H9 (cell line): ENCODE measurements at regions not wholly inside any gene's neighbourhood (a gene's known extent, or its start where the extent isn't known, plus 50 kb on each side); places are given as distances from the start of the nearest gene placed in this dataset.
A peak's percentile ranks its signal among the peaks of the same experiment; 100 is the strongest.

Source experiments
- DNase-seq: peaks from one replicate; pipeline ENCODE4 v3.0.0-alpha.2; 2017
- H2AFZ ChIP-seq: one replicate; pipeline ENCODE4 v1.6.1; 2013; ENCODE audit warnings: mild to moderate bottlenecking, low read length, control low read depth, moderate library complexity
- H2AK5ac ChIP-seq: 2 replicates; pipeline ENCODE4 v1.6.1; 2013; ENCODE audit warnings: low read length, control low read depth, mixed read lengths; ENCODE audit not compliant: insufficient read length
- H2BK120ac ChIP-seq: one replicate; pipeline ENCODE4 v1.6.1; 2013; ENCODE audit warnings: low read depth, mild to moderate bottlenecking, low read length, control low read depth, inconsistent platforms; ENCODE audit not compliant: poor library complexity, severe bottlenecking
- H2BK12ac ChIP-seq: 2 replicates; pipeline ENCODE4 v1.6.1; 2013; ENCODE audit warnings: low read length, control low read depth, mixed read lengths, low read depth; ENCODE audit not compliant: insufficient read length
- H2BK15ac ChIP-seq: 2 replicates; pipeline ENCODE4 v1.6.1; 2013; ENCODE audit warnings: low read depth, low read length, control low read depth
- H2BK20ac ChIP-seq: one replicate; pipeline ENCODE4 v1.6.1; 2013; ENCODE audit warnings: low read depth, mild to moderate bottlenecking, low read length, control low read depth, inconsistent platforms; ENCODE audit not compliant: poor library complexity, severe bottlenecking
- H2BK5ac ChIP-seq: 2 replicates; pipeline ENCODE4 v1.6.1; 2013; ENCODE audit warnings: low read length, control low read depth, mixed read lengths; ENCODE audit not compliant: insufficient read length
- H3K14ac ChIP-seq: 2 replicates; pipeline ENCODE4 v1.6.1; 2013; ENCODE audit warnings: low read length, control low read depth; ENCODE audit not compliant: insufficient read depth
- H3K18ac ChIP-seq: 2 replicates; pipeline ENCODE4 v1.6.1; 2013; ENCODE audit warnings: low read depth, mild to moderate bottlenecking, mixed read lengths, low read length, control low read depth; ENCODE audit not compliant: insufficient read length
- H3K23ac ChIP-seq: 2 replicates; pipeline ENCODE4 v1.6.1; 2013; ENCODE audit warnings: low read length, control low read depth, mixed read lengths, low read depth; ENCODE audit not compliant: insufficient read length
- H3K23me2 ChIP-seq: 2 replicates; pipeline ENCODE4 v1.6.1; 2013; ENCODE audit warnings: low read depth, mild to moderate bottlenecking, mixed read lengths, low read length, control low read depth; ENCODE audit not compliant: insufficient read length, poor library complexity, severe bottlenecking
- H3K27ac ChIP-seq: 2 replicates; pipeline ENCODE4 v1.5.1; 2013; ENCODE audit warnings: low read length, control low read depth, mixed read lengths, low read depth; ENCODE audit not compliant: insufficient read length
- H3K27me3 ChIP-seq: 2 replicates; pipeline ENCODE4 v1.6.1; 2013; ENCODE audit warnings: low read length, control low read depth, inconsistent platforms; ENCODE audit not compliant: insufficient read depth
- H3K4ac ChIP-seq: 2 replicates; pipeline ENCODE4 v1.6.1; 2013; ENCODE audit warnings: low read depth, mild to moderate bottlenecking, control low read depth, inconsistent platforms, low read length, moderate library complexity
- H3K4me1 ChIP-seq: 2 replicates; pipeline ENCODE4 v1.6.1; 2013; ENCODE audit warnings: low read length, control low read depth, inconsistent platforms; ENCODE audit not compliant: insufficient read depth
- H3K4me2 ChIP-seq: 2 replicates; pipeline ENCODE4 v1.6.1; 2013; ENCODE audit warnings: low read length, control low read depth, mixed read lengths; ENCODE audit not compliant: insufficient read length, insufficient read depth
- H3K56ac ChIP-seq: 2 replicates; pipeline ENCODE4 v1.6.1; 2013; ENCODE audit warnings: low read depth, mild to moderate bottlenecking, mixed read lengths, low read length, control low read depth; ENCODE audit not compliant: insufficient read length
- H3K79me1 ChIP-seq: 2 replicates; pipeline ENCODE4 v1.6.1; 2013; ENCODE audit warnings: low read depth, mild to moderate bottlenecking, moderate library complexity, low read length, control low read depth, inconsistent platforms; ENCODE audit not compliant: insufficient read depth, poor library complexity, severe bottlenecking
- H3K79me2 ChIP-seq: 2 replicates; pipeline ENCODE4 v1.6.1; 2013; ENCODE audit warnings: low read length, control low read depth, inconsistent platforms; ENCODE audit not compliant: insufficient read depth
- H3K9ac ChIP-seq: 2 replicates; pipeline ENCODE4 v1.6.1; 2013; ENCODE audit warnings: low read length, control low read depth, mixed read lengths; ENCODE audit not compliant: insufficient read length; ENCODE audit errors: extremely low read depth
- H3K9me3 ChIP-seq: one replicate; pipeline ENCODE4 v1.6.1; 2013; ENCODE audit warnings: low read depth, low read length, inconsistent platforms; ENCODE audit not compliant: control insufficient read depth
- H3T11ph ChIP-seq: one replicate; pipeline ENCODE4 v1.6.1; 2013; ENCODE audit warnings: mild to moderate bottlenecking, low read length, control low read depth, inconsistent platforms
- H4K20me1 ChIP-seq: one replicate; pipeline ENCODE4 v1.6.1; 2013; ENCODE audit not compliant: control insufficient read depth, insufficient read length, insufficient read depth
- H4K5ac ChIP-seq: 2 replicates; pipeline ENCODE4 v1.6.1; 2013; ENCODE audit warnings: low read depth, mild to moderate bottlenecking, mixed read lengths, low read length, control low read depth; ENCODE audit not compliant: insufficient read length
- H4K8ac ChIP-seq: replicated peaks from 2 replicates; pipeline ENCODE4 v1.6.1; 2013; ENCODE audit warnings: low read length, control low read depth, mixed read lengths, low read depth; ENCODE audit not compliant: insufficient read length
- H4K91ac ChIP-seq: 2 replicates; pipeline ENCODE4 v1.6.1; 2013; ENCODE audit warnings: low read depth, mild to moderate bottlenecking, moderate library complexity, mixed read lengths, low read length, control low read depth; ENCODE audit not compliant: insufficient read length
- H3K27ac Mint-ChIP-seq, 3 experiments: 2 replicates in 2 of 3; 3 replicates in 1 of 3; pipeline ENCODE4 v1.8.0; 2020 to 2021; ENCODE audit warnings: mixed read lengths in 3 of 3, mild to moderate bottlenecking in 1 of 3, moderate library complexity in 1 of 3
- H3K27me3 Mint-ChIP-seq: 2 replicates; pipeline ENCODE4 v1.8.0; 2021; ENCODE audit warnings: low read depth, mild to moderate bottlenecking, moderate library complexity, mixed read lengths
- H3K36me3 Mint-ChIP-seq, 3 experiments: 2 replicates in 2 of 3; 3 replicates in 1 of 3; pipeline ENCODE4 v1.8.0; 2020 to 2021; ENCODE audit warnings: low read depth in 3 of 3, mixed read lengths in 3 of 3; ENCODE audit not compliant: insufficient read depth in 1 of 3
- H3K4me1 Mint-ChIP-seq, 2 experiments: 2 replicates each; pipeline ENCODE4 v1.8.0; 2020; ENCODE audit warnings: mixed read lengths in 2 of 2
- H3K4me3 Mint-ChIP-seq, 2 experiments: 2 replicates in 1 of 2; 3 replicates in 1 of 2; pipeline ENCODE4 v1.8.0; 2020 to 2021; ENCODE audit warnings: mild to moderate bottlenecking in 2 of 2, mixed read lengths in 2 of 2, moderate library complexity in 1 of 2
- H3K9me3 Mint-ChIP-seq, 2 experiments: 2 replicates in 1 of 2; 3 replicates in 1 of 2; pipeline ENCODE4 v1.8.0; 2020; ENCODE audit warnings: mild to moderate bottlenecking in 2 of 2, mixed read lengths in 2 of 2, moderate library complexity in 1 of 2
- CTCF ChIP-seq: fragments of 200-600 bp; sonication (generic); conservative IDR thresholded peaks from 3 replicates; pipeline ENCODE4 v1.8.0; 2021; ENCODE audit warnings: antibody characterized with exemption, mild to moderate bottlenecking
- WGBS: extraction: QIAGEN DNeasy Blood & Tissue Kit; methylation state at CpG from one replicate; pipeline ENCODE4 v1.1.7; 2013; ENCODE audit warnings: missing lambda C conversion rate, low lambda C conversion rate, mixed read lengths; ENCODE audit not compliant: insufficient read length; ENCODE audit errors: extremely low coverage; 5-methylcytosine and 5-hydroxymethylcytosine counted together

- WGBS: no CpG with 5 or more reads among the region's 8 CpGs
- no peak overlapping the region for H3K4me2 ChIP-seq
- H3K27ac Mint-ChIP-seq: 0 out of 7 replicates have a peak overlapping the region, but pooled peaks of 1 of the 3 experiments have one; percentile 3
- H3K4ac ChIP-seq: no peak overlapping the region
- H3K79me2 ChIP-seq: no peaks in the 10 kb centered on the region
- no peak overlapping the region for H2BK15ac ChIP-seq
- no peak overlapping the region for H2BK5ac ChIP-seq
- H3K4me3 Mint-ChIP-seq: no peak overlapping the region
- H3K14ac ChIP-seq: no peak overlapping the region
- no peak overlapping the region for H2BK120ac ChIP-seq
- H2BK20ac ChIP-seq: no peak overlapping the region
- H3K4me1 Mint-ChIP-seq: peaks cover 60 to 61% of the 10 kb centered on the region in 2 experiments
- no peak overlapping the region for H4K5ac ChIP-seq
- no peak overlapping the region for H2AK5ac ChIP-seq
- H3T11ph ChIP-seq: no peak overlapping the region
- H2AFZ ChIP-seq: no peak overlapping the region
- peaks cover 7% of the 10 kb centered on the region for H3K4me1 ChIP-seq
- no peak overlapping the region for H3K56ac ChIP-seq
- H3K23me2 ChIP-seq: peaks cover 2% of the 10 kb centered on the region
- no peak overlapping the region for H4K8ac ChIP-seq
- H3K9me3 ChIP-seq: no peaks in the 10 kb centered on the region
- no peak overlapping the region for H3K23ac ChIP-seq
- no peaks in the 10 kb centered on the region for H3K27me3 Mint-ChIP-seq
- H3K9me3 Mint-ChIP-seq: no peaks in the 10 kb centered on the region
- no peak for TF ChIP-seq CTCF
- H3K79me1 ChIP-seq: no peaks in the 10 kb centered on the region
- H3K27me3 ChIP-seq: no peaks in the 10 kb centered on the region
- peaks cover 0 to 38% (median 10%) of the 10 kb centered on the region in 3 experiments; a peak in 6 of 7 replicates for H3K36me3 Mint-ChIP-seq
- no peak overlapping the region for H3K9ac ChIP-seq
- DNase-seq: no peak
- no peaks in the 10 kb centered on the region for H4K20me1 ChIP-seq
- no peak overlapping the region for H3K18ac ChIP-seq
- no peak overlapping the region for H4K91ac ChIP-seq
- H3K27ac ChIP-seq: no peak overlapping the region
- H2BK12ac ChIP-seq: no peak overlapping the region
Measured at GRCh38 chr2:201980389-201980821, 53.2 kb upstream of the FZD7 start.
